ENCODE measurements at regions not wholly inside any gene's neighbourhood (a gene's known extent, or its start where the extent isn't known, plus 50 kb on each side); places are given as distances from the start of the nearest gene placed in this dataset.

GRCh38 chr14:84708865-84709264 is 821.1 kb upstream of the FLRT2 start:
- no peaks in the 10 kb centered on the region for H3K9me3 Mint-ChIP-seq
- no peak for TF ChIP-seq CTCF (IDR thresholded peaks at IDR 0.05; ENCODE audit: unreplicated experiment in 3 of 3)
- no peak overlapping the region for H3K27ac Mint-ChIP-seq
- H3K27me3 Mint-ChIP-seq (ENCODE audit: low read depth), result no peaks in the 10 kb centered on the region
- H3K36me3 Mint-ChIP-seq (ENCODE audit: low read depth), result no peaks in the 10 kb centered on the region
- no peak overlapping the region for H3K4me3 Mint-ChIP-seq
- no peaks in the 10 kb centered on the region for H3K4me1 Mint-ChIP-seq

GRCh38 chr14:84726471-84726870 is 803.5 kb upstream of the FLRT2 start:
- no peak for TF ChIP-seq CTCF (IDR thresholded peaks at IDR 0.05; ENCODE audit: unreplicated experiment in 3 of 3)
- no peaks in the 10 kb centered on the region for H3K27me3 Mint-ChIP-seq (ENCODE audit: low read depth)
- H3K36me3 Mint-ChIP-seq (ENCODE audit: low read depth), result no peaks in the 10 kb centered on the region

GRCh38 chr14:84749191-84749955 is 780.6 kb upstream of the FLRT2 start:
- Mint-ChIP-seq H3K27me3 (ENCODE audit: low read depth) (no peaks in the 10 kb centered on the region), H3K27ac (peak overlapping the region in 1 of 3 experiments; percentile 6), H3K9me3 (peaks cover 5% of the 10 kb centered on the region), H3K4me3 (no peak overlapping the region), H3K4me1 (peaks cover 10% of the 10 kb centered on the region), H3K36me3 (ENCODE audit: low read depth) (no peaks in the 10 kb centered on the region)
- TF ChIP-seq CTCF (IDR thresholded peaks at IDR 0.05; ENCODE audit: unreplicated experiment in 3 of 3), result no peak

More at GRCh38 chr14:84726471-84726870, 803.5 kb upstream of the FLRT2 start:
- Mint-ChIP-seq H3K9me3 (no peaks in the 10 kb centered on the region), H3K4me3 (no peak overlapping the region), H3K27ac (no peak overlapping the region), H3K4me1 (no peaks in the 10 kb centered on the region)

- H3K27me3 Mint-ChIP-seq (ENCODE audit: low read depth), result no peaks in the 10 kb centered on the region
- H3K4me3 Mint-ChIP-seq, result no peak overlapping the region
- peaks cover 10% of the 10 kb centered on the region for H3K4me1 Mint-ChIP-seq
- peak overlapping the region; percentile 59 to 91 (median 78) for H3K27ac Mint-ChIP-seq
- H3K9me3 Mint-ChIP-seq, result peaks cover 6% of the 10 kb centered on the region
- H3K36me3 Mint-ChIP-seq (ENCODE audit: low read depth), result no peaks in the 10 kb centered on the region
- TF ChIP-seq CTCF (IDR thresholded peaks at IDR 0.05; ENCODE audit: unreplicated experiment in 3 of 3), result no peak
These were observed 779.7 kb upstream of the FLRT2 start for GRCh38 chr14:84750284-84750683.

GRCh38 chr14:84750763-84751554 is 779.0 kb upstream of the FLRT2 start:
- peak overlapping the region; percentile 59 to 91 (median 78) for H3K27ac Mint-ChIP-seq

More at GRCh38 chr14:84750763-84751554, 779.0 kb upstream of the FLRT2 start:
- H3K4me1 Mint-ChIP-seq, result peaks cover 10% of the 10 kb centered on the region
- no peak for TF ChIP-seq CTCF (IDR thresholded peaks at IDR 0.05; ENCODE audit: unreplicated experiment in 3 of 3)
- H3K9me3 Mint-ChIP-seq, result peaks cover 8% of the 10 kb centered on the region
- H3K27me3 Mint-ChIP-seq (ENCODE audit: low read depth), result no peaks in the 10 kb centered on the region
- no peak overlapping the region for H3K4me3 Mint-ChIP-seq
- H3K36me3 Mint-ChIP-seq (ENCODE audit: low read depth), result no peaks in the 10 kb centered on the region
